ENCODE measurements at regions not wholly inside any gene's neighbourhood (a gene's known extent, or its start where the extent isn't known, plus 50 kb on each side); places are given as distances from the start of the nearest gene placed in this dataset.

GRCh38 chr14:76696361-76696760 lies 64.9 kb upstream of the VASH1 start:
- H4K20me1 ChIP-seq (ENCODE audit: insufficient read depth, low read length): no peaks in the 10 kb centered on the region
- POLR2A ChIA-PET: no interaction called here
- no TSS peak for BruUV-seq (replicated peaks)

GRCh38 chr14:76696791-76697190 lies 64.5 kb upstream of the VASH1 start:
- no peak overlapping the region for H3K4me3 ChIP-seq (ENCODE audit: low read depth, low read length, poor library complexity, severe bottlenecking)
- intact Hi-C loops (cut with micrococcal nuclease; ENCODE audit: unreplicated experiment): no loop called here
- no peak overlapping the region for H3K4me2 ChIP-seq (ENCODE audit: low read length)
- ChIA-PET CTCF (ENCODE audit: unreplicated experiment) (no interaction called here), POLR2A (no interaction called here)
- no peaks in the 10 kb centered on the region for H3K9me2 ChIP-seq (ENCODE audit: insufficient read depth, low read length)
- H3K27ac ChIP-seq (ENCODE audit: low read depth, low read length, poor library complexity, severe bottlenecking): no peak overlapping the region
- no peaks in the 10 kb centered on the region for H3K9me3 ChIP-seq (ENCODE audit: low read length)
- H3K79me2 ChIP-seq (ENCODE audit: insufficient read depth, low read depth, low read length): no peaks in the 10 kb centered on the region
- H3K4me1 ChIP-seq (ENCODE audit: insufficient read depth, low read length, poor library complexity, severe bottlenecking): no peaks in the 10 kb centered on the region
- no peak overlapping the region for H2AFZ ChIP-seq (ENCODE audit: low read length)
- no peak for DNase-seq (ENCODE audit: low spot score)
- H4K20me1 ChIP-seq (ENCODE audit: insufficient read depth, low read length): no peaks in the 10 kb centered on the region
- BruUV-seq (replicated peaks): no TSS peak
- H3K36me3 ChIP-seq (ENCODE audit: insufficient read depth, low read length): no peaks in the 10 kb centered on the region
- TF ChIP-seq EZH2phosphoT487 (IDR thresholded peaks at IDR 0.05; ENCODE audit: borderline replicate concordance, low read depth, low read length): no peak
- TF ChIP-seq, protein P1, sequence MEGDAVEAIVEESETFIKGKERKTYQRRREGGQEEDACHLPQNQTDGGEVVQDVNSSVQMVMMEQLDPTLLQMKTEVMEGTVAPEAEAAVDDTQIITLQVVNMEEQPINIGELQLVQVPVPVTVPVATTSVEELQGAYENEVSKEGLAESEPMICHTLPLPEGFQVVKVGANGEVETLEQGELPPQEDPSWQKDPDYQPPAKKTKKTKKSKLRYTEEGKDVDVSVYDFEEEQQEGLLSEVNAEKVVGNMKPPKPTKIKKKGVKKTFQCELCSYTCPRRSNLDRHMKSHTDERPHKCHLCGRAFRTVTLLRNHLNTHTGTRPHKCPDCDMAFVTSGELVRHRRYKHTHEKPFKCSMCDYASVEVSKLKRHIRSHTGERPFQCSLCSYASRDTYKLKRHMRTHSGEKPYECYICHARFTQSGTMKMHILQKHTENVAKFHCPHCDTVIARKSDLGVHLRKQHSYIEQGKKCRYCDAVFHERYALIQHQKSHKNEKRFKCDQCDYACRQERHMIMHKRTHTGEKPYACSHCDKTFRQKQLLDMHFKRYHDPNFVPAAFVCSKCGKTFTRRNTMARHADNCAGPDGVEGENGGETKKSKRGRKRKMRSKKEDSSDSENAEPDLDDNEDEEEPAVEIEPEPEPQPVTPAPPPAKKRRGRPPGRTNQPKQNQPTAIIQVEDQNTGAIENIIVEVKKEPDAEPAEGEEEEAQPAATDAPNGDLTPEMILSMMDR (conservative IDR thresholded peaks at IDR 0.05; ENCODE audit: low read length): no peak

More at GRCh38 chr14:76696361-76696760, 64.9 kb upstream of the VASH1 start:
- Histone ChIP-seq H3K9me2 (ENCODE audit: insufficient read depth, low read length) (no peaks in the 10 kb centered on the region), H3K4me3 (ENCODE audit: low read depth, low read length, poor library complexity, severe bottlenecking) (no peak overlapping the region), H3K27ac (ENCODE audit: low read depth, low read length, poor library complexity, severe bottlenecking) (no peak overlapping the region), H3K79me2 (ENCODE audit: insufficient read depth, low read depth, low read length) (no peaks in the 10 kb centered on the region), H2AFZ (ENCODE audit: low read length) (no peak overlapping the region), H3K36me3 (ENCODE audit: insufficient read depth, low read length) (no peaks in the 10 kb centered on the region), H3K4me1 (ENCODE audit: insufficient read depth, low read length, poor library complexity, severe bottlenecking) (no peaks in the 10 kb centered on the region), H3K4me2 (ENCODE audit: low read length) (no peak overlapping the region), H3K9me3 (ENCODE audit: low read length) (no peaks in the 10 kb centered on the region)
- no peak for DNase-seq (ENCODE audit: low spot score)
- CTCF ChIA-PET (ENCODE audit: unreplicated experiment): no interaction called here
- intact Hi-C loops (cut with micrococcal nuclease; ENCODE audit: unreplicated experiment): no loop called here
- no peak for TF ChIP-seq EZH2phosphoT487 (IDR thresholded peaks at IDR 0.05; ENCODE audit: borderline replicate concordance, low read depth, low read length)
- TF ChIP-seq, protein P1 (conservative IDR thresholded peaks at IDR 0.05; ENCODE audit: low read length): no peak

DNA sequence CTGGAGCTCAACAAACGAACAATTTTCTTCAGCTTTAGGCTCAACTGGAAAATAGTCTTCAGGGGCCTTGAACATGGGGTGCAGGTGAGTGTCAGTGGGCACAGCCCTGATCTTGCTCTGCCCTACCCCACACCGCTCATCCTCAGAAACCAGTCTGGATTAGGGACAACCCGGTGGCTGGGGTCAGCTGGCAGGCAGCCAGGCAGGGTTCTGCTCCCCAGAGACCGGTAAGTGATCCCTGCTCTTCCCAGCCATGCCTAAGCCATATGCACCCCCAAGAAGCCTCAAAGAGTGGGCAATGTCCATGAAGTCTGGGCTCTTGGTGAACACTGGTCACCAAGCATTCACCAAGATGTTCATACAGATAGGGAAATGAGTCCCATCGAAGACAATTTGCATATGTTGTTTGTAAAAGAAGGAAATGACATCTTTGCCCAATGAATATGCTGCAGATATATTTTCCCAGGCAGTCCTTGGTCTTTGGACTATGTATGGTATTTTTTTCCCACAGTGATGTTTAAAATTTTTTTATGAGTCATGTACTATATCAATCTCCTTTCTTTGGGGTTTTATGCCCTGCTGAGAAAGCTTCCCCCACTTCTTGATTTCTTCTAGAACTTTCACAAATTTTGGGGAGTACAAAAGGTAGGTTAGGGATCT lies 63.9 kb upstream of the VASH1 start:
- Histone ChIP-seq H3K4me3 (ENCODE audit: low read depth, low read length, poor library complexity, severe bottlenecking) (no peak overlapping the region), H4K20me1 (ENCODE audit: insufficient read depth, low read length) (no peaks in the 10 kb centered on the region), H2AFZ (ENCODE audit: low read length) (no peak overlapping the region), H3K79me2 (ENCODE audit: insufficient read depth, low read depth, low read length) (no peaks in the 10 kb centered on the region), H3K9me3 (ENCODE audit: low read length) (no peaks in the 10 kb centered on the region), H3K36me3 (ENCODE audit: insufficient read depth, low read length) (no peaks in the 10 kb centered on the region), H3K4me2 (ENCODE audit: low read length) (no peak overlapping the region), H3K4me1 (ENCODE audit: insufficient read depth, low read length, poor library complexity, severe bottlenecking) (no peaks in the 10 kb centered on the region), H3K27ac (ENCODE audit: low read depth, low read length, poor library complexity, severe bottlenecking) (no peak overlapping the region), H3K9me2 (ENCODE audit: insufficient read depth, low read length) (no peaks in the 10 kb centered on the region)
- TF ChIP-seq, protein P1 (conservative IDR thresholded peaks at IDR 0.05; ENCODE audit: low read length): no peak
- TF ChIP-seq EZH2phosphoT487 (IDR thresholded peaks at IDR 0.05; ENCODE audit: borderline replicate concordance, low read depth, low read length): no peak
- intact Hi-C loops (cut with micrococcal nuclease; ENCODE audit: unreplicated experiment): no loop called here
- BruUV-seq (replicated peaks): no TSS peak
- POLR2A ChIA-PET: no interaction called here
- no peak for DNase-seq (ENCODE audit: low spot score)
- CTCF ChIA-PET (ENCODE audit: unreplicated experiment): no interaction called here

All from OCI-LY7 (cell line).